HUDEP-2 (cell line): ENCODE measurements at regions not wholly inside any gene's neighbourhood (a gene's known extent, or its start where the extent isn't known, plus 50 kb on each side); places are given as distances from the start of the nearest gene placed in this dataset.

Source experiments
- DNase-seq, 76 experiments: peaks; one replicate each; lab custom pipeline; 2025; ENCODE audit not compliant: unreplicated experiment in 76 of 76; lab: John Stamatoyannopoulos, UW

GRCh38 chr6:14929291-14929690 is 316.6 kb upstream of the JARID2 start:
- no peak for DNase-seq

DNA sequence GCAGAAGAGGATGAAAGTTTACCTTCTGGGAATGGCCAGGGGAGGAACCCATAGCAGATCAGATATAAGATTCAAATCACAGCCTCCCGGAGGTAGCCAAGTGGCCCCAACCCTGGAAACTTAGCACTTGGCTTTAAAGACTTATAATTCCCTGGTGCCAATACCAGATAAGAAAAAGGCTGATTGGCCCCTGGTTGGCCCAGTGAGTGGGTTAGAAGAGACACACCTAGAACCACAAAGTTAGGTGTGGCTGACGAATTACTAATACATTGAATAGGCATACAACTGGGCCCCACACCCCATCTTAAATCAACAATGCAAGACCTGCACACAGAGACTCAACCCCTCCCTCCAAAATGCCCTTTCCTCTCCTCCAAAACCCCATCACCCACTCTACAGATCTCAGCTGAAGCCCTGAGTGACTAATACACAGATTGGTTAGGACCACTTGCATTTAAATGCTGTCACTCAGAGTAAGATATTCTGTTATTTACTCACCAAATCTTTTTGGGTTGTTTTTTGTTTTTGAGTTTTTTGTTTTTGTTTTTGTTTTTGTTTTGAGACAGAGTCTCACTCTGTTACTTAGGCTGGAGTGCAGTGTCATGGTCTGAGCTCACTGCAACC is 315.4 kb upstream of the JARID2 start:
- peak in 48 of 76 experiments; percentile 10 to 77 (median 39) for DNase-seq

DNA sequence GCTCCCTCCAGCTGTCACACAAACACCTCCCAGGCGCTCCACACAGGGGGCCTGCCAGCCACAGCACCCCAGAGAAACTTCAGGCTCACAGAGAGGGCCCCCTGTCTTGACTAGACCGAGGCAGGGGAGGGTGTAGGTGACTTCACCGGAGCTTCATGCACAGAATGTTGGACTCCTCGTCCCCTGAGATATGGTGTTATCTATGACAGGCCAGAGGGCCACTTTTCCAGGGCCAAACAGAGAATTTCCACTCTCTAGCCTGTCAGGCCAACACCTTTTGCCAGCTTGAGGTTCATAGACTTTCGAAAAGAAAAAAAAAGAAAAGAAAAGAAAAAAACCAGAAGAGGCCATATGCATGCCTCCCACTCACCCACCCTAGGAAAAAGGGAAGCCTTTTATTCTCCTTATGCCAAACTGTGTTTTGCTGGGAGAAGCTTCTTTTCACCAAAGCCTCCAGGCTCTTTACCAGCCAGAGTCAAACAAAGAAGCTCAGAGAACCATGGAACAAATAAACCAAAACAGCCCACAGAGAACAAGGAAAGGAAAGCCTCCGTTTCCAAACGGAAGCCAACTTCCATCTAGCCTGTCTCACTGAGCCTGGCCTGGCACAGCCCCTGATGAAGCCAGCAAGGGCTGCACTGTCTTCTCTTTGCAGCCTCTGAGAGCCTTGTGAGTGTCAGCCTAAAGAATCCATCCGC is 313.2 kb upstream of the JARID2 start:
- peak in 56 of 76 experiments; percentile 6 to 70 (median 40) for DNase-seq

DNA sequence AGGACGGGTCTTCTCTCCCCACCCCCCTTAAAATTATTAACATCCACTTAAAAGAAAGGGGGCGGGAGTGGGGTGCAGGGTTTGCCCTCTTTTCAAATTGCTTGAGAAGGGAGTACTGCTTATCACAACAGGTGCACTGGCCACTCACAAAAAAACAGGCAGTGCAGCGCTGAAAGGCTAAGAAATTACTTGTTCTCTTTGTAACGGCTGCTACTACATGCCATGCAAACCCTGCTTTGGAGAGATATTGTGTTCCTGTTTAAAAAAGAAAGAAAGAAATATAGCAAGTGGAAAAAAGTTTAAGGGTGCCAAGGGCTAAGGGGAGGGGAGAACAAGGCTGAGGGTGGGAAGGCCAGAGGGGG is 312.7 kb upstream of the JARID2 start:
- DNase-seq: no peak

GRCh38 chr6:14934013-14934412 is 311.9 kb upstream of the JARID2 start:
- no peak for DNase-seq

GRCh38 chr6:14934844-14935243 is 311.0 kb upstream of the JARID2 start:
- no peak for DNase-seq

- no peak for DNase-seq
Measured at GRCh38 chr6:14936861-14937260, 309.0 kb upstream of the JARID2 start.

GRCh38 chr6:14943116-14943515 is 302.8 kb upstream of the JARID2 start:
- DNase-seq: no peak

- no peak for DNase-seq
Measured at GRCh38 chr6:14944593-14944992, 301.3 kb upstream of the JARID2 start.

DNA sequence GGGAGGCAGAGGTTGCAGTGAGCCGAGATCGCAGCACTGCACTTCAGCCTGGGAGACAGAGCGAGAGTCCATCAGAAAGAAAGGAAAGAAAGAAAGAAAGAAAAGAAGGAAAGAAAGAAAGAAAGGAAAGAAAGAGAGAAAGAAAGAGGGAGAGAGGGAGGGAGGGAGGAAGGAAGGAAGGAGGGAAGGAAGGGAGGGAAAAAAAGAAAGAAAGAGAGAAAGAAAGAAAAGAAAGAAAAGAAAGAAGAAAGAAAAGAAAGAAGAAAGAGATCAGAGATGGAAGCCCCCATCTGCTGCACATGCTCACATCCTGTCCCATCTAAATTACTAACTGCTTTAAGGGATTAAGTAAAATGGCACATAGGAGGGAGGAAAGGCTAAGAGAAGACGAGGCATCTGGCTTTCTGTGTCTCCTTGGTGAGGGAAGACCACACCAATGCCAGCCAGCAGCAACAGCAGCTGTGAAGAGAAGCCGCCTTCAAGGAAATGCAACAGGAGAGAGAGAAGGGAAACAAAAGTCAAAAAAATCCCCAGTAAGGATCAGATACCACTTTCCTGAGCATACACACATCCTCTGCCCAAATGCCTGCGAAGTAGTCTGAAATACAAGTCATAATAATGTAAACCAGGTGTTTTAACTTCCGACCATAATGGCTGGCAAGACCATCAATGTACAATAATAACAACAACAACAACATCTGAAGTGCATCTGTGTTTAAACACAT is 300.2 kb upstream of the JARID2 start:
- no peak for DNase-seq

DNA sequence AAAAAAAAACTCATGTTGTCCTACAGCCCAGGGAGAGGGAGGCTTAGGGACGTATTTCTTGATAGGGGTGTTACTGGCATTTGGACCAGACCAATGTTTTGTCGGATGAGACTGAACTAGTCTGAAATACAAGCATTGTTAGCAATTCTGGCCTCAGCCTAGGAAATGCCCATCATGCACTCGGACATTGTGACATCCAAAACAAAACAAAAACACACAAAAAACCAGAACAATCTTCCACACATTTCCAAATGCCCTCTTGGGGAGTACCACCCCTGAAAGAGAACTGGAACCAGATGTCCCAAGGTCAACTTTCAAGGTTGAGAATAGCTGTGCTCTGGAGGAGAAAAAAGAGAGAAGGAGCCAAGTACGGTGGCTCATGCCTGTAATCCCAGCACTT is 299.1 kb upstream of the JARID2 start:
- no peak for DNase-seq

DNA sequence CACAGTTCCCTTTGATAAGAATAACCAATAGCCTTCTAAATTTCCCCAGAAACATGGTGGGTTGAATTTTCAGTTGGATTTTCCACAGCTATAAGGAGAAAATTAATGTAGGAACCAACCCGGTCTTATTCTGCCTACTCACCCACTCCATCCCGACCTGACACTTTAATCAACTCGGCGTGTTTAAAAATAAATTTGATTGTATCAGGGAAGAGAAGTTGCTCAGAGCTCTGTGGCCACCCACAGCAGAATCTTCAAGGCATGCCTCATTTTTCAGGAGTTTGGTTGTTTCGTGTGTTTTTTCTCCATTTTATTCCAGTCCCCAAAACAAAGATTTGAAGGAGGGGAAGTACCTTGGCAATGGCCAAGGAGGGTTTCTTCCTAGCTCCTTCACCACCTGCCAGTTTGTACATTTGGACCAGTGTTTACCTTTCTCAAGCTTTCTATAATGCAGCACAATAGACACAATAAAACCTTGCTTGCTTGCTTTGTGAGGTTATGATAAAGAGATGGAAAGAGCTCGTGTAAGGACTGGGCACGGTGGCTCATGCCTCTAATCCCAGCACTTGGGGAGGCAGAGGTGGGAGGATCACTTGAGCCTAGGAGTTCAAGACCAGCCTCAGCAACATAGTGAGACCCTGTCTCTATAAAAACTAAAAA is 297.2 kb upstream of the JARID2 start:
- DNase-seq: no peak

DNA sequence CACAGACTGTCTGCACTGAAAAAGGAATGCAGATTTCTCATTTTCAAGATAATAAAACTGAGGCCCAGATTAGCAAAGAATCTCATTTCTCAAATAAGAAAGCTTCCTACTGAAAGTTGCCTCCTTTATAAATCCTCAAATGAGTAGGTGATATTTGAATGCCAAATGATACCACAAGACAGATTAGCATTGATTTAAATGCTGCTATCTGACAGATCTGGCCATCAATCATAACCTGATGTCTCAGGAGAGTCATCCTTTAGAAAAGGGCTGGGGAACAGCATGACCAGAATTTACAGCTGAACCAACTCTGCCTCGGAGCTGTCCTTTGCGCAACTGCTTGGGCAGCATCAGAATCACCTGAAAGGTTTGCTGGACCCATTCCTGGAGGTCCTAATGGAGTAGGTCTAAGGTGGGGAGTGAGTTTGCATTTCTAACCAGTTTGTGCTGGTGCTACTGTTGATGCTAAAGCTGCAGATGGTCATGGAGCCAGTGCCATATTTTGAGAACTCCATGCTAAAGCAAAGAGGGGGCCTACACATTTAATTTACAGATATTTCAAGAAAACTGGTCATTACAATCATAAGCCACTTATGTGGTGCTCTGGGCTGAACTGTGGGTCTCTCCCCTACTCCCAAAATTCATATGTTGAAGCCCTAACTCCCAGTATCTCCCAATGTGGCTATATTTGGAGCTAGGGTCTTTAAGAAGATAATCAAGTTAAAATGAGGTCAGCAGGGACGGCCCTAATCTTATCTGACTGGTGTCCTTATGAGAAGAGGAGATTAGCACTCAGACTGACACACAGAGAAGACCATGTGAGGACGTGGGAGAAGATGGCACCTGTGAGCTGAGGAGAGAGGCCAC is 295.5 kb upstream of the JARID2 start:
- DNase-seq: peak in 14 of 76 experiments; percentile 9 to 51 (median 26)

DNA sequence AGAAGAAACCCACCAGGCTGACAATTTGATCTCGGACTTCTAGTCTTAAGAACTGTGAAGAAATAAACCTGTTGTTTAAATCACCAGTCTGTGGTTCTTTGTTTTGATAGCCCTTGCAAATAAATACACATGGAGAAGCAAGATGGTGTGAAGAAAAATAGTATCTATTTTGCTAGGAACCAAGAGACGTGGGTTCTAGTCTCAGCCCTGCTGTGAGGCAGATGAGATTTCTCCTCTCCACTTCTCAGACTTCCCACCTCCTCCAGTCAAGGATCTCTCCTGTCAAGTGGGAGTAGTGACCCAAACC is 294.9 kb upstream of the JARID2 start:
- DNase-seq: no peak

GRCh38 chr6:14951704-14952103 is 294.2 kb upstream of the JARID2 start:
- DNase-seq: no peak

DNA sequence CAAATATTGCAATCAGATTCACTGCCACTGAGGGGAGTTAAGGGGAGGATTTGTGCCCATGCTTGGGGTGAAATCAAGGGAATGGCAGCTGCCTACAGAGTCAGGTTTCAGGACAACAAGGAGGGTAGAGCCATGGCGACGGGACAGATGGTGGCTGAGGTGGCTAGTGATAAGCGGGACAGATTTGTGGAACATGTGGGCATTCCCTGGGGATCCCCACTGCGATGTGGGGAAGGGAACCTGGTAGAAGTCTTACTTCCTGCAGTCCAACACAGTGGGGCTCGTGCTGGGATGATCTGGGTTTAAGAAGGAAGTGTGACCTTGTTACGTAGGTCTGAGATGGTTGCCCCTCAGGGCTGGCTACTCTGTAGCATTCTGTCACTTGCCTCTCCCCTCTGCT is 292.0 kb upstream of the JARID2 start:
- DNase-seq: no peak

DNA sequence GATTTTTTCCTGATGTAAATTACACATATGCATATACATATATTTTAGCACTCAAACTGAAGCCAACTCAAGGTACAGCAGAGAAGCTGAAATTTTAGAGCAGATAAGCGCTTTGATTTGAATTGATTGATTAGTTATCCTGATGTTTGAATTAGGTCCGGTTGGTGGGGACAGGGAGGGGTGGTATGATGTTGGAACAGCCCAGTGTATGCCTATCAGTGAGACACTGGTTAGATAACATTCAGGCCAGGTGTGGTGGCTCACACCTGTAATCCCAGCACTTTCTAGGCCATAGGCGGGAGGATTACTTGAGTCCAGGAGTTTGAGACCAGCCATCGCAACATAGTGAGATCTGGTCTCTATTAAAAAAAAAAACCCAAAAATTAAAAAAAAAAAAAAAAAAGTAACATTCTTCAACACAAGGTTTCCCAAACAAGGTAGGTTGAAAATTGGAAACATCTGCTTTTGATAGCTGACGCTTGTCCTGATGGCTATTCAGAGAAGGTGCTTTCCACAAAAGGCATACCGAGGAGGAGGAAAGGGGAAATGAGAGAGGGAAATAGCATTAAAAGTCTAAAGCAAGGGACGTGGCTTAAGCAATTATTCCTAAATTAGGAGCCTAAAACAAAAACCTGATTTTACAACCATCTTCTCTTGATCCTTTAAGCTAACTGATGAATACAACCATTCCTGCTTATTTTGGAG is 288.4 kb upstream of the JARID2 start:
- no peak for DNase-seq

- DNase-seq: no peak
Measured at GRCh38 chr6:14959324-14959885, 286.5 kb upstream of the JARID2 start.

- DNase-seq: no peak
Measured at GRCh38 chr6:14964556-14965270, 281.2 kb upstream of the JARID2 start.
